Stimulated activated CD8-positive, alpha-beta memory T cell treated with anti-CD3 and anti-CD28 coated beads, Interleukin-12 subunit alpha, Interleukin-12 subunit beta, amount 100 ng/mL, for 4 hours (primary cell): ENCODE measurements at regions not wholly inside any gene's neighbourhood (a gene's known extent, or its start where the extent isn't known, plus 50 kb on each side); places are given as distances from the start of the nearest gene placed in this dataset.

ENCODE experiments used
- DNase-seq: peaks from one replicate; pipeline ENCODE4 v3.0.0-alpha.2; 2020; ENCODE audit warnings: low read depth

DNA sequence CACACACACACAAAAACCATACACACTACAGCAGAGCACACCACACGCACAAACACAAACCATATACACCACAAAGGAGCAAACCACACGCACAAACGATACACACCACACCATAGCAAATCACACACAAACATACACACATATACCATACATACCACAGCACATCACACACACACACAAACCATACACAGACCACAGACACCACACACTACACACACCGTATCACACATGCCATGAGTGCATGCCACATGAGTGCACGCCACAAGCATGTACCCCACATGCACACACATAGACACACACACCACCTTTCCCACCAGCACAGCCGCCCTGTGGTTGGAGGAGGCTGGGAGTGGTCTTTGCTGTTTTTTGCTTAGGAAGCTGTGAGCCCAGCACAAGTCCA is 517.1 kb upstream of the MYT1L start:
- no peak for DNase-seq

DNA sequence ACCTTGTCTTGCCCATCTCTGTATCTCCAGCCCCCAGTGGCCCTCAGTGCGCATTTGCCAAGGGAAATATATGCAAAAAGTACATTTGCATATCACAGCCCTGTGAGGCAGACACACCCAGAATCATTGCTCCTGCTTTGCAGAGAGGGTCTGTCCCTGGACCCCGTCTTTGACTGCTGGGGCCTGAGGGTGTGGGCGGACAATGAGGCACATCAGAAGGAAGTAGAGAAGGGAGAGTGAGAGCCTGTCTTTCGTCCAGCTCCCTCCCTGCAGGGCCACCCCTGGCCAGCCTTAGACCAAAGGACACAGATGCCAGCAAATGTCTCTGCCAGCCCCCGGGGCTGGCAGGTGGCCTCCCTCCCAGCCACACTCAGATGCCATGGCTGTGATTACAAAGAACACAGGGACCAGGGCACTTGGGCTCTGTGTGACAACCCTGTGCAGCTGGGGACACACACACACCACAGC is 516.2 kb upstream of the MYT1L start:
- DNase-seq, result no peak

DNA sequence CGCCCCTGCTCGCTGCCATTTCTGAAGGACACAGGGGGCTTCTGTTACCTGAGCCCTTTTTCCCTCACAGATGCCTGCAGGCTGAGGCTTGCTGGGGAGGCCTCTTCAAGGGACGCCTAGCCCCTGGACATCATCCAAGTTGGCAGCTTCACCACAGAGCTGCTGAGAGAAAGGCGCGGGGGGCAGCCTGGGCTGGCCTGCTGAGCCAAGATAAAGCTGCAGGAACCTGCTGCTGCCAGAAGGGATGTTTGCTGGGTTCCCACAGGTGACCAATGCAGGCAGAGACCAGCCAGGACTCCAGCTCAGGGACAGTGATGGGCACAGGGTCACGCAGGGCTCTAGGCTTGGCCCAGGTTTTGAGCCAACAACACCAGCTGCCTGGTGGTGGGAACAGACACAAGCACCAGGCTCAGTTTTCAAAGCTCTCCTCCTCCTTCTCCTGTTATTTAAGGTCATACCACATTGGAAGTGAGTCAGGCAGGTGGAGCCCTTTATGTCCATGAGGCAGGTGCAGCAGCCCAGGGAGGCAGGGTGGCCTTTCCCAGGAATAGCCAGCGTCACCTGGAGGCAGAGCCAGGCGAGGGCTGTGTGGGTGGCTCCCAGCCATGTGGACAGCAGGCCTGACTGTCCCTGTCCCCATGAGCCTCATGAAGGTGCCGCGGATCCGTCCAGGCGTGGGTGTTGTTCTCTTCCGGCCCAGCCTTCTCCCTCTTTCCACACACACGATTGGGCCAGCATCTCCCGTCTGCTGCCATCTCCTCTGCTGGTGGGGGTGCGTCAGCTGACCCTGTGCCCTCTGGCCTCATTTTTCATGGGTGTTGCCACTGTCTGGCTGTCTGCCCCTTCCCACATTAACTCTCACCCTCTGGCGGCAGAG is 515.5 kb upstream of the MYT1L start:
- DNase-seq, result no peak

DNA sequence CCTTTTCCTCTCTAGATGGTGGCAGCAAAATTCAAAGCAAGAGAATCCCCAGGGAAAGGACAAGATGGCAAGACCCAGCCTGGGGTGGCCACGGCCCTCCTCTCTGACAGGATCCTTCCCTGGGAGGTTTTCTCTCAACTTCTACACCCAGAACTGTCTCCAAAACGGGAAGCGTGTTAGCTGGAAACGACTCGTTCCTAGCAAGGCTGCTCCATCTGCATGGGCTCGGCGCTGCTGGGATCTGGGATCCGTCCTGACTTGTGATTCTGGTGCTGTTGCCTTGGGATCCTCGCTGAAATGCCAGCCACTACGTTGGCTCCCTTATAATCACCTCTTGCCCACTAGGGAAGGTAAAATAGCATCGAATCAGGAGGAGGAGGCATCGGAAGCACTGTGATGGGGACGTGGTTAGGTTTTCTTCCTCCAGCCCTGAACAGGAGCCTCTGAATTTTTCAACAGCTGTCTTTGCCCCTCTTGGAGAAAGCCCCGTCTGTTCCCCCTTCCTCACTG is 514.8 kb upstream of the MYT1L start:
- DNase-seq, result no peak

DNA sequence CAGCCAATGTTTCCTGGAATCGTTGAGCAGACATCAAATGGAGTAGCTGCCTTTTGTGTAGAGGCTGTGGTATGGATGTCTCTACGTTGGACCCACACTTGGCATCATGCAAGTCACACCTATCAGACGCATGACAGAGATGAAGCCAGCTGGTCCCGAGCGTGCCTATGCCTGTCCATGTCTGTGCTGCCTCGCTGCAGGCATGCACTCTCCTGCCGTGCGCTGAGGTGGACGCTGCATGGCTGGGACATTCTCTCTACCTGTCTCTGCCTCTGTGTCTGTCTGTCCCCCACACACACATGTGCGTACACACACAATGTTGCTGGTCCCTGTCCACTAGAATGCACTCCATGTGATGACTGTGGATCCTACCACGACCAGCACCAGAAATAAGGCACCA is 514.2 kb upstream of the MYT1L start:
- DNase-seq, result no peak

DNA sequence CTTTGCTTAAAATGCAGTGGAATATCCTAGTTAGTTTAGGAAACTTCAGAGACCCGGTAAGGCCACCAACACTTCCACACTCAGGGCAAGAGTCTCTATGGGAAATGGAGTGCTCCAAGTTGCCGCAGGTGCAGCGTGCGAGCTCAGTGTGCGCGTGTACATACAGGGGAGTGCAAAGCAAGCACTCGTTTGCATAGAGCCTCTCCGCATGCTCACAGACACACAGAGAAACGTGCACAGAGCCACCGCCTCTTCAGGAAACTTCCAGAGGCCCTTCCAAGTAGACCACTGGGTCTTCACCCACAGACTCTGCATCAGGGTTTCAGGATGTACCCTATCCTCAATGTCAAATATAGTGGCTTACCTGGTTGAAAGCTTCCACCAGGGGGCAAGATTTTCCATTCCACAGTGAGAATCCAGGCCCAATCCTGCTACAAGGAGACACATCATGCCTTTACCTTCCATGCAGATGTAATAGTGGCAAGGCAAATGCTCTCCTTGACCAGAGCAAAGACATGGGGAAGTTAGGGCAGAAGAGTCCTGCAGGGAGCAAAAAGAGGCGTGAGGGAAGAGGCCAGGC is 513.0 kb upstream of the MYT1L start:
- no peak for DNase-seq

DNA sequence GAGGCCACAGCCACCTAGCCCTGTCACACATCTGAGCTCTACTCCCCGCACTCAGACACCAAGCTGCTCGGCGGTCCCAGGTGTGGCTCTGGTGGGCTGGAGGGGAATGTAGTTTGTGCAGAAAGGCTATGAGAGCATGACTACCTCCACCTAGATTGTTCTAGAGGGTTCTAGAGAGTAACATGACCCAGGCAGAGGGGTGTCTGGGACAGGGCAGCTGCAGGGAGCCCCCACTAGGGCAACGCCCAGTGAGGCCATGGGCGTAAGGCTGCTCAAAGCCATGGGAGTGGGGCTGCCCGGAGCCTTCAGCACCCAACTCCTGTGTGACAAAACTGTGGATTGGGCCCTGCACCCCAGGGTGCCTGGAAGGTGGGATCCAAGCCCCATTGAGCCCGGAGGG is 511.4 kb upstream of the MYT1L start:
- DNase-seq, result no peak

DNA sequence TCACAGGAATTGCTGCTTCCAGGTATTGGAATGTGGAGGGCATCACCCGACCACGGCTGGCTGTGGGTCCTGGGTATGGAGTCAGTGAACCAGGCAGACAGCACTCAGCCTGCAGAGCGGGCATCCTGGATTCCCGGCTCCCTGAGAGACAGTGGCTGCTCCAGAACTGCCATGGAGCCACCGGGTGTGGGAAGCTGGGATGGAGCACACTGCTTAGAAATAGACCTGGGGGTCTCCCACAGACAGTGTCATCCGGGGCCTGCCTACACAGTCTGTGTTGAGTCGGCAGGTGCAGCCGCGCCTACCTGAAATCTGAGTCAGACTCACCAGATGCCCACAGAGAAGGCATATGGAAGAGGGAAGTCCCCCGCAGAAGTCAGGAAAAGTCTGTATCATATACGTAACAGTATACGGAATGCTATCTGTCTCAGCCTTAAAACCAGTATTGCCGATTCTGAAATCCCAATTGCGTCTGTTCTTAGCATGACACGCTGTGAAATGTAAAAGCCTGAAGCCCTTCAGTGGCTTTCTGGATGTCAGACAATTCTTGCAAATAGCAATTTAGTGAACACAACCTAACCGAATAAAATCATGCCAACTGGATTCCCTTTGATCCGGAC is 509.7 kb upstream of the MYT1L start:
- no peak for DNase-seq

DNA sequence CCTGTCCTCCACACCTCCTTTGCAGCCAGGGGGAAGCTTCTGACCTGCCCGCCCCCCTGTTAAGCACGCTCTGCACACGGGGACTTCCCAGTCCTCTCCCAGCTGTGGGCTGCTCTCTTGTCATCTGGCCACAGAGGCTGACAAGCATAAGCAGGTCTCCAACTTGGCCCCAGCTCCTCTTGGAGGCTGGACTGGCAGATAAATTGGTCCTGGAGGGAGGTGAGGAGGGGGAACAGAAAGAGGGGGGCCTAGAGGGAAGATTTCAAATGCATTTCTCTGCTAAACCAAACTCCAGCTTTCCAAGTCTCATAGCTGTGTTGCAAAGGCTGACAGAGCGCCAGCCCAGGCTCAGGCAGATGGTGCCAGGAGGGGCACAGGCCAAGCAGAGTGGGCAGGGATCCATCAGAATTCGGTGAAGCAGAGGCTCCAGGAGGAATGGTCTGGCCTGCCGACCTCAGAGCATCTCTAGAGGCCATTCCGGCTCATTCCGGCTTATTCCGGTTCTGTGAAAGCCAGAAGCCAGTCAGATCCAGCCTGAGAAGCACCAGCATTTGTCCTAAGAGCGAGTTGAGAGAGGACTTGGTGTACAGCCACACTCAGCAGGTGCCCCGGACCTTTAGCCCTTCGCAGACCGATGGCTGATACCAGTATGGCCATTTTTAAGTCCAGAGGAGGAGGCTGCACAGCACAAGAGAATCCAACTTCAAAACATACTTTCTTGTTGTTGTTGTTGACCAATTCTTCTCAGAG is 508.9 kb upstream of the MYT1L start:
- no peak for DNase-seq

DNA sequence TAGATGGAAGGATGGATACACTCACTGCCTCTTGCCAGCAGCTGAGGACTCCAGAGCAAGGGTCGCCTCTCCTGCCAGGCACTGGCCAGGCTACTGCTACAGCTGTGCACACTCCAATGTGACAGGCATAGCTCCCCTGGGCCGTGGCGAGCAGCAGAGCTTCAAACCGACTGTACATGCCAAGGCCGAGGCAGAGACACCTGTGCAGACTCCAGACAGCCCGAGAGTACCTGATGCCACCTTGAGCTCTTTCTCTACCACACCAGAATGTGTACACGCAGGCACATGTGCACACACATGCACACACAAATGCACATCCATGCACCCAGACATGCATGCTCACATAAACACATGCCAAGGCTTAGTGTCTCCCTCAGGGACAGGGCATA is 508.3 kb upstream of the MYT1L start:
- DNase-seq, result no peak

DNA sequence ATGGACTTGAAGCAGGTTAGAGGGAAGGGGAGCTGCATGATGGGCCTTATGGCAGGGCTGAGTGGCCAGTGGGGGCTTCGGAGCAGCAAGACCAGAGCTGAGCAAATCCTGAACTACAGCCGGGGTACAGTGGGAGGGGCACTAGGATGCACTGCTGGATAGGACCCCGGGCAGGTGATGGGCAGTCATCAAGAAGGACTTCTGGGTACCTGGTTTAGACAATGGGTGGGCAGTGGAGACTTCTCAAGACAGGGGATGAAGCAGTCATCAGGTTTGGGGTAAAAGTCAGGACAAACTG is 507.4 kb upstream of the MYT1L start:
- DNase-seq, result no peak

DNA sequence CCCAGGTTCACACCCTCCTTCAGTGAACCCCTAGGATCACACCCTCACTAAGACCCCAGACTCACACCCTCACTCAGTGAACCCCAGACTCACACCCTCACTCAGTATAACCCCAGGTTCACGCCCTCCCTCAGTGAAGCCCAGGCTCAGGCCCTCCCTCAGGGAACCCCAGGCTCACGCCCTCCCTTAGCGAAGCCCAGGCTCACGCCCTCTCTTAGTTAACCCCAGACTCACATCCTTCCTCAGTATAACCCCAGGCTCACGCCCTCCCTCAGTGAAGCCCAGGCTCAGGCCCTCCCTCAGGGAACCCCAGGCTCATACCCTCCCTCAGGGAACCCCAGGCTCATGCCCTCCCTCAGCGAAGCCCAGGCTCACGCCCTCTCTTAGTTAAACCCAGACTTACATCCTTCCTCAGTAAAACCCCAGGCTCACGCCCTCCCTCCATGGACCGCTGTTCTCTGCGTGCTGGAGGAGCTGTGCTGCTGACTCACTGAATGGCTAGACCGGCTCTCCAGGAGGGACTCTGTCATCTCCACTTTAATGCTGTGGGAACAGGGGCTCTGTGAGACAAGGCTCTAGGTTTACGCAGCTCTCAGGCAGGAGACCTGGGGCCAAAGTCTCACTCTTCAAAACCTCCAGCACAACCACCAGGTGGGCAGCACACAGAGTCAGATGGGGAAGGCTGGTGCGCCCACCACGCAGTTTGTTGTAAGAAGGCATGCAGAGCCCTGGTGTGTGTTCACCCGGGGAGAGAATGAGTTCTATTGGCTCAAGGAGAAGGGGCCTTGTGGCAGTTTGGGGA is 506.9 kb upstream of the MYT1L start:
- DNase-seq, result no peak

DNA sequence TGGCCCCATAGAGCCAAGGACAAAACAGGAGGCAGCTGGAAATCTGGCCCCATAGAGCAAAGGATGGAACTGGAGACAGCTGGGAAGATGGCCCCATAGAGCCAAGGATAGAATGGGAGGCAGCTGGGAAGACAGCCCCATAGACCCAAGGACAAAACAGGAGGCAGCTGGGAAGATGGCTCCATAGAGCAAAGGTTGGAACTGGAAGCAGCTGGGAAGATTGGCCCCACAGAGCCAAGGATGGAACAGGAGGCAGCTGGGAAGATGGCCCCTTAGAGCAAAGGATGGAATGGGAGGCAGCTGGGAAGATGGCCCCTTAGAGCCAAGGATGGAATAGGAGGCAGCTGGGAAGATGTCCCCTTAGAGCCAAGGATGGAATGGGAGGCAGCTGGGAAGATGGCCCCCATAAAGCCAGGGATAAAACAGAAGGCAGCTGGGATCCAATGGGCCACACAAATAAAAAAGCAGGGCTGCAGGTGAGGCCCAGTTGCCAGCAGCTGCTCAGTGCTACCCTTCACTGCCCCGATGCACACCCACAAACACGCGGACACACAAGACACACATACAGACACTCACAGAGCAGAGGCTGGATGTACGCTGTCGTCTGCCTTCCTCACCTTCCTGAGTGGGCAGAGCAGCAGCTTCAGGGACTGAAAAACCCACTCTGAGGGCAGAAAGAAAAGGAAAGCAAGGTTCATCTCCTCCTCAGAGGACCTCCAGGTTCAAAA is 505.4 kb upstream of the MYT1L start:
- DNase-seq, result no peak

DNA sequence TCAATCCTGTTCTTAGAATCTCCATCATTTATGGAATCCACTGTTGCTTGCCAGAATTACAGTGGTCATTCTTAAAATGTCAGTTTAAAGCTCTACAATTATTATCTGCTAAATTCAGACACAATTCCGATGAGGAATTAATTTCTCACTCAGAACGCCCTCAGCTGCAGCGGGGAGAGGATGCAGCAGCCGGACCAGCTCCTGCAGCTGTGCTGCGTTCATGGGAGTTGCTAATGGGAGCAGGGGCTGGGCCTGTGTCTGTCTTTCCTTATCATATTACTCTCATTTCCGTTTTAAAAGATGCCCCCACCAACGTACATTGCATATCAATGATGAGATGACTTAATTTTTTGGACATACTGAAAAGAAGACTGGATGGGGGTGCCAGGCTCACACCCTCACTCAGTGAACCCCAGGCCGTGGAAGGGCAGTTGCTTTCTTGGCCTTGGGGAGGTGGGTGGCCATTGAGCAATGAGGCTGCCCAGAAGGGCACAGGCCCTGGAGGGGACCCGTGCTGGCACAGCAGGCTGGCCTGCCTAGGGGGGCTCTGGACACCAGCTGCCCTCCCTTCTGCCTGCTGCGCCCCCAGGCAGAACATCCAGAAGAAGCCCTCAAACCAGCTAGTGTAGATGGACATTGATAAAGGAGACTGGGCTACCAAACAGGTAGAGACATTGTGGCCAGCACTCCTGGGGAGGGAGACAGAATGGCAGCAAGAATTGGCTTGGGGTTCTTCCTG is 503.6 kb upstream of the MYT1L start:
- DNase-seq, result no peak

DNA sequence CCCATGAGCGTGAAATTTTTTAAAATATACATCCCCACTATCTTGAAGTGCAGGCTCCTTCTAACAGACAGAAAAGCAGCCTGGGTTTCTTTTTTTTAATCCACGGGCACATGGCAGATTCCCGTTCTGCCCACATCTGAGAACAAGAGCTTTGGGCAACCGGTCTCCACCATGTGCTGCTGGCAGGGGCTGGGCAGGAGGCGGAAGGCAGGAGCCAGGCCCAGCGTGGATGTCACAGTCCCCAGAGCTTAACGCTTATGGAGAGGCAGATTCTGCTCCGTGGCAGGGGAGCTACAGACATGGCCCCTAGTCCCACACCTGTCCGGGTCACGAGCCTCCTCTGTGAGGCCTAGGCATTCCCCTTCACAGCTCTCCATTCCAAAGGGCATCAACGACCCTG is 503.0 kb upstream of the MYT1L start:
- no peak for DNase-seq

DNA sequence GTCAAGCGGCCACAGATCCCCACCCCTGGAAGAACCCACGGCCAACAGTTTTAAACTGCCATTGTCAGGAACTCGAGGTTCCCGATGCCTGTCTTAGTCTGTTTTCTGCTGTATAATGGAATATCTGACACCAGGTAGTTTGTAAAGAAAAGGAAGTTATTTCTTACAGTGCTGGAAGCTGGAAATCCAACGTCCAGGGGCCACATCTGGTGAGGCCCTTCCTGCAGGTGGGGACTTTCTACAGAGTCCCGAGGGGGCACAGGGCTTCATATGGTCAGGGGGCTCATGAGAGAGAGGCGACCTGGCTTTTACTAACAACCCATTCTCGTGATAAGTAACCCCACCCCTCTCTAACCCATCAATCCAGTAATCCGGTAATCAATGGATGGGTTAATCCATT is 501.6 kb upstream of the MYT1L start:
- no peak for DNase-seq

DNA sequence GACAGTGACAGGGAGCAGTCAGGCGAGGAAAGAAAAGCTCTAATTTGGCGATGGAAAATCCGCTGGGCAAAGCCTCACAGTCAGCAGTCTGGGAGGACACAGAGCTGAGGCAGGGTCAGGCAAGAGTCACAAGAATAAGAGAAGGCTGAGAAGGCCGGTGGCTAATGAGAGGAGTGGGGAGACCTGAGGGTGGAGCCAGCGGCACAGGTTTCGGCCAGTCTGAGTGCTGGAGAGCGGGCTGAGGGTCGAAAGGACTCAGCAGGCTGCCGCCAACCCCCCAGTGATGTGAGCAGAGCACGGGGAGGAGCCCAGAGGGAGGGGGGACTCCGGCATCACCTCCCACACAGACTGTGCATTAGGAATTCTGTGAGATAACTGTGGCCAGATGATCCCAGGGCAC is 500.6 kb upstream of the MYT1L start:
- DNase-seq, result no peak

DNA sequence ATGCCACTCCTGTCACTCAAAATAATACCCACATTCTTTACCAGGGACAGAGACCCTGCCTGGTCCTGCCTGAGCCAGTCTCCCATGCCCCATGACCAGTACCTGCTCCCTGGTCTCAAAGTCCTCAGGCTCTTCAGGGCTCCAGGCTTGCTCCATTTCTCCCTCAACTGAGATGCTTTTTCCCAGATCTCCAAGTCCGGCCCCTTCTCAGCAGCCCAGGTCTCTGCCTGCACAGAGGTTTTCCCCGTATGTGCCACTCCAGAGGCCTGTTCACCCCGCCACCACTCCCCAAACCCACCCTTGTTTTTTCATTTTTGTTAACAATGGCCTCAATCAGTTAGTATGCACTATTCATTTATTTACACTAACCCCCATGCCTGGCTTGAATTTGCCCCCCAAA is 499.5 kb upstream of the MYT1L start:
- no peak for DNase-seq

DNA sequence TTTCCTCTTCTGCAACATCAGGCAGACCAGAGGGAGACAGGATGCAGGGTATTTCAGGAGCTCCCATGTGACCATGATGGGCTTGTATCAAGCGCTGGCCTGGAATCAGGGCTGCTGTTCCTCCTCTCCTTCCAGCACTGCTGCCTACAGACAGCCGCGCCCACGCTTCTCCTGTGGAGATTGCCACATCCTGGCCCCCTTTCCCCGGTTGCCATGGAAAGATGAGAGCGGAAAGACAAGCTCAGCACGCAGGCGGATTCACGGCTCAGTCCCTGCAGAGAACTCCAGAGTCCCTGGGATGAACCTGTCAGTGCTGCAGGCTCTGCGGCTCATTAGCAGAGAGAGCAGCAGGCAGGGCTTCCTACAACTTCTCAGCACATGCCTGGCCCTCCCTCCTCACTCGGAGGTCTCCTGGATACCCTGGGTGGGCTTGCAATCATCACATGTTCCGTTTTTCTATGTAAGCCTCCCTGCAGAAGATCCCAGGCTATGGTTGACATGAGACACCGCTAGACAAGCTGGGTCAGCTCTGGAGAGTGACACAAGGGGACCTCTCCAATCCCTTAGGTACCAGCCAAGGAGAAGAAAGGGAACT is 497.8 kb upstream of the MYT1L start:
- DNase-seq, result no peak

DNA sequence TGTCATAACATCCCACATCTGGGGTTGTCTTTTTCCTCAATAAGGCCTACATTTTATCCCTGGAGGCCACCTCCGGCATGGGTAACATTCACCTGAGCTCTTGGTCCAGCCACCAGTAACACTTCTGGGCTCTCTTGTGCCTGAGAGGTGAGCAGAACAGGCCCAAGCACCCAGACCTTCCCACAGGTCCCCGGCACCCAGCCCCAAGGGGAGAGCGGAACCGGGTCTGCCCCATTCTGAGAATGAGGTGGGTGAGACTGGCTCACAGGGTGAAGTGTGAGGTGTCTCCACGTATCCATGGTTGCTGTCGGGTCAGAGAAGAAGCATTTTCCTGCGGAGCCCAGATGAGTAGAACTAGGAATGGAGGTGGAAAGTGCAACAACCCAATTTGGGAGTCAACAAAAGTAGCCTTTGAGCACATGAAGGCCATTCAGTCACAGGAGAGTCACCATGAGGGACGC is 496.7 kb upstream of the MYT1L start:
- no peak for DNase-seq
